WTC11 (cell line): ENCODE measurements at regions not wholly inside any gene's neighbourhood (a gene's known extent, or its start where the extent isn't known, plus 50 kb on each side); places are given as distances from the start of the nearest gene placed in this dataset.

ENCODE experiments used
- ATAC-seq: fragments of 200-7000 bp; cut with Tn5 transposase; 2 replicates; pipeline ENCODE4 v1.10.0; 2021; ENCODE audit warnings: mild to moderate bottlenecking, moderate library complexity
- CTCF ChIA-PET: fragments of 300-600 bp; sonication (Branson Sonifier 250); formaldehyde crosslinking; loops from one replicate; lab custom pipeline; 2021; ENCODE audit warnings: antibody characterized with exemption; lab: Charles Lee
- POLR2A ChIA-PET: fragments of 350-600 bp; sonication (Branson Sonifier 250); formaldehyde crosslinking; loops from one replicate; lab custom pipeline; 2021; ENCODE audit warnings: antibody characterized with exemption; lab: Charles Lee
- DNase-seq: peaks from one replicate; pipeline ENCODE4 v3.0.0; 2021; ENCODE audit warnings: low spot score
- H3K27ac Mint-ChIP-seq: 2 replicates; pipeline ENCODE4 v1.8.0; 2021; ENCODE audit warnings: mixed read lengths
- H3K27me3 Mint-ChIP-seq: 2 replicates; pipeline ENCODE4 v1.8.0; 2021; ENCODE audit warnings: low read depth, mild to moderate bottlenecking, moderate library complexity, mixed read lengths
- H3K36me3 Mint-ChIP-seq: 2 replicates; pipeline ENCODE4 v1.8.0; 2021; ENCODE audit warnings: mixed read lengths
- H3K4me1 Mint-ChIP-seq: 2 replicates; pipeline ENCODE4 v1.8.0; 2022; ENCODE audit warnings: mixed read lengths
- H3K4me3 Mint-ChIP-seq: 2 replicates; pipeline ENCODE4 v1.8.0; 2021; ENCODE audit warnings: mild to moderate bottlenecking, moderate library complexity, mixed read lengths
- H3K9me3 Mint-ChIP-seq: 2 replicates; pipeline ENCODE4 v1.8.0; 2021; ENCODE audit warnings: mixed read lengths
- AR ChIP-seq: fragments of 250-450 bp; sonication (Bioruptor Pico); IDR thresholded peaks from 2 replicates; pipeline ENCODE4 v1.9.0; 2021; ENCODE audit warnings: mild to moderate bottlenecking
- ATF1 ChIP-seq: sonication (generic); formaldehyde crosslinking; IDR thresholded peaks from 2 replicates; pipeline ENCODE4 v1.8.1; 2023; ENCODE audit warnings: mild to moderate bottlenecking, moderate library complexity, missing genetic modification reagents
- CREB1 ChIP-seq: sonication (generic); formaldehyde crosslinking; IDR thresholded peaks from 2 replicates; pipeline ENCODE4 v1.8.0; 2023; ENCODE audit warnings: mild to moderate bottlenecking, missing genetic modification reagents
- CTCF ChIP-seq: fragments of 200-600 bp; IDR thresholded peaks from 2 replicates; pipeline ENCODE4 v1.8.0; 2022; ENCODE audit warnings: antibody characterized with exemption
- ESRRA ChIP-seq: sonication (generic); formaldehyde crosslinking; IDR thresholded peaks from 2 replicates; pipeline ENCODE4 v1.8.1; 2022; ENCODE audit warnings: mild to moderate bottlenecking, missing genetic modification reagents, borderline replicate concordance
- MYBL2 ChIP-seq: sonication (generic); formaldehyde crosslinking; IDR thresholded peaks from 2 replicates; pipeline ENCODE4 v1.8.1; 2023; ENCODE audit warnings: mild to moderate bottlenecking, moderate library complexity, missing genetic modification reagents
- NFATC4 ChIP-seq: fragments of 250-450 bp; sonication (Bioruptor Pico); IDR thresholded peaks from 2 replicates; pipeline ENCODE4 v1.9.0; 2021; ENCODE audit warnings: mild to moderate bottlenecking
- PRRX2 ChIP-seq: fragments of 250-450 bp; sonication (Bioruptor Pico); IDR thresholded peaks from 2 replicates; pipeline ENCODE4 v1.8.0; 2021; ENCODE audit warnings: mild to moderate bottlenecking
- RELA ChIP-seq: sonication (generic); formaldehyde crosslinking; IDR thresholded peaks from 2 replicates; pipeline ENCODE4 v1.8.1; 2022; ENCODE audit warnings: missing genetic modification reagents, mild to moderate bottlenecking, borderline replicate concordance
- SMAD4 ChIP-seq: sonication (generic); formaldehyde crosslinking; IDR thresholded peaks from 2 replicates; pipeline ENCODE4 v1.8.0; 2022; ENCODE audit warnings: mild to moderate bottlenecking, missing genetic modification reagents
- TEAD1 ChIP-seq: sonication (generic); formaldehyde crosslinking; IDR thresholded peaks from 2 replicates; pipeline ENCODE4 v1.8.0; 2022; ENCODE audit warnings: mild to moderate bottlenecking, missing genetic modification reagents
- ZMAT4 ChIP-seq: fragments of 250-450 bp; sonication (Bioruptor Pico); IDR thresholded peaks from 2 replicates; pipeline ENCODE4 v1.9.0; 2021; ENCODE audit warnings: mild to moderate bottlenecking
- ZNF281 ChIP-seq: sonication (generic); formaldehyde crosslinking; IDR thresholded peaks from 2 replicates; pipeline ENCODE4 v1.8.0; 2023; ENCODE audit warnings: mild to moderate bottlenecking, missing genetic modification reagents
- ZNF423 ChIP-seq: fragments of 250-450 bp; sonication (Bioruptor Pico); IDR thresholded peaks from 2 replicates; pipeline ENCODE4 v2.1.2; 2022; ENCODE audit warnings: mild to moderate bottlenecking, moderate library complexity
- ZNF512 ChIP-seq: sonication (generic); formaldehyde crosslinking; IDR thresholded peaks from 2 replicates; pipeline ENCODE4 v1.8.1; 2022; ENCODE audit warnings: missing genetic modification reagents, borderline replicate concordance
- ZNF671 ChIP-seq: fragments of 250-450 bp; sonication (Bioruptor Pico); IDR thresholded peaks from 2 replicates; pipeline ENCODE4 v1.8.0; 2021; ENCODE audit warnings: mild to moderate bottlenecking
- ZSCAN18 ChIP-seq: fragments of 250-450 bp; sonication (Bioruptor Pico); IDR thresholded peaks from 2 replicates; pipeline ENCODE4 v2.1.2; 2022; ENCODE audit warnings: mild to moderate bottlenecking, moderate library complexity

- Mint-ChIP-seq H3K27me3 (no peaks in the 10 kb centered on the region), H3K4me3 (no peak overlapping the region), H3K27ac (no peak overlapping the region), H3K4me1 (peaks cover 16% of the 10 kb centered on the region), H3K9me3 (no peaks in the 10 kb centered on the region), H3K36me3 (no peaks in the 10 kb centered on the region)
- TF ChIP-seq MYBL2 = no peak
- no peak for TF ChIP-seq CREB1
- no peak for TF ChIP-seq SMAD4
- no peak for TF ChIP-seq AR
- no peak for TF ChIP-seq ESRRA (CRISPR knock-in tag)
- no peak for TF ChIP-seq TEAD1 (CRISPR knock-in tag)
- TF ChIP-seq ZNF671 (CRISPR knock-in tag) = no peak
- no peak for TF ChIP-seq ZNF512 (CRISPR knock-in tag)
- no peak for TF ChIP-seq ZSCAN18 (CRISPR knock-in tag)
- TF ChIP-seq CTCF = no peak
- TF ChIP-seq ATF1 (CRISPR knock-in tag) = no peak
- TF ChIP-seq ZNF281 = no peak
- no peak for TF ChIP-seq RELA (CRISPR knock-in tag)
- no peak for TF ChIP-seq ZNF423 (CRISPR knock-in tag)
- TF ChIP-seq ZMAT4 (CRISPR knock-in tag) = no peak
- TF ChIP-seq PRRX2 (CRISPR knock-in tag) = no peak
- no peak for TF ChIP-seq NFATC4 (CRISPR knock-in tag)
- CTCF ChIA-PET = interaction anchor here (1.1 kb wide), 1 partner anchor 350 kb away, joined by 3 read pairs; no protein-coding TSS in a partner anchor
- POLR2A ChIA-PET = no interaction called here
- DNase-seq (no peak), ATAC-seq (no peak)
These were observed 383.7 kb downstream of the IDS start for GRCh38 chrX:149121206-149121920.
